ENCODE measurements at regions not wholly inside any gene's neighbourhood (a gene's known extent, or its start where the extent isn't known, plus 50 kb on each side); places are given as distances from the start of the nearest gene placed in this dataset.

DNA sequence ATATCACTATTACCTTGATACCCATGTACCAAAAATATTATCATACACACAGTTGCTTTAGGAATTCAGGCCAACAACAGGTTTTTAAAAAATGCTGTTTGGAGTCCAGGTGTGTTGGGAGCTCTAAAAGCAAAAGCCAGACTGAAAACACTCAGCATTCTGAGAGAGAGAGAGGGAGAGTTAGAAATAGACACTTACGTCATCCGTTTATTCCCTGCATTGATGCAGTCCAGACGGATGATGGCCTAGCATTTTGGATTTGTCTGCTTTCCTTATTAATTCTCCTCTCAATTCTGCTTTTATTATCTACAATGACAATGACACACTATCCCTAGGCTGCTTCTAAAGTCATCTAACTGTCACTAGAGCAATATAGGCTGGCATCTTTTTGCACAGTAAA, 358.3 kb upstream of the BOD1L1 start:
- no peaks in the 10 kb centered on the region for H4K20me1 ChIP-seq (ENCODE audit: control insufficient read depth, extremely low read depth, insufficient read depth, low read length)
- H3K4me2 ChIP-seq (ENCODE audit: control insufficient read depth, extremely low read depth, insufficient read depth, low read depth, low read length): no peak overlapping the region
- no peak overlapping the region for H2AFZ ChIP-seq (ENCODE audit: control insufficient read depth, low read length)
- no peaks in the 10 kb centered on the region for H3K36me3 ChIP-seq (ENCODE audit: control insufficient read depth in 2 of 2, extremely low read depth in 1 of 2, insufficient read depth in 2 of 2, low read length in 2 of 2)
- peaks cover 35% of the 10 kb centered on the region for H3K27me3 ChIP-seq (ENCODE audit: control insufficient read depth, extremely low read depth, insufficient read depth, low read length)
- H3K27ac ChIP-seq (ENCODE audit: control insufficient read depth, insufficient read depth, low read length): no peak overlapping the region
- FAIRE-seq: no peak
- TF ChIP-seq EZH2 (IDR thresholded peaks at IDR 0.05; ENCODE audit: low read length): no peak
- TF ChIP-seq, protein P1, sequence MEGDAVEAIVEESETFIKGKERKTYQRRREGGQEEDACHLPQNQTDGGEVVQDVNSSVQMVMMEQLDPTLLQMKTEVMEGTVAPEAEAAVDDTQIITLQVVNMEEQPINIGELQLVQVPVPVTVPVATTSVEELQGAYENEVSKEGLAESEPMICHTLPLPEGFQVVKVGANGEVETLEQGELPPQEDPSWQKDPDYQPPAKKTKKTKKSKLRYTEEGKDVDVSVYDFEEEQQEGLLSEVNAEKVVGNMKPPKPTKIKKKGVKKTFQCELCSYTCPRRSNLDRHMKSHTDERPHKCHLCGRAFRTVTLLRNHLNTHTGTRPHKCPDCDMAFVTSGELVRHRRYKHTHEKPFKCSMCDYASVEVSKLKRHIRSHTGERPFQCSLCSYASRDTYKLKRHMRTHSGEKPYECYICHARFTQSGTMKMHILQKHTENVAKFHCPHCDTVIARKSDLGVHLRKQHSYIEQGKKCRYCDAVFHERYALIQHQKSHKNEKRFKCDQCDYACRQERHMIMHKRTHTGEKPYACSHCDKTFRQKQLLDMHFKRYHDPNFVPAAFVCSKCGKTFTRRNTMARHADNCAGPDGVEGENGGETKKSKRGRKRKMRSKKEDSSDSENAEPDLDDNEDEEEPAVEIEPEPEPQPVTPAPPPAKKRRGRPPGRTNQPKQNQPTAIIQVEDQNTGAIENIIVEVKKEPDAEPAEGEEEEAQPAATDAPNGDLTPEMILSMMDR (optimal IDR thresholded peaks at IDR 0.05 in 1 of 3, IDR thresholded peaks at IDR 0.05 in 1 of 3, conservative IDR thresholded peaks at IDR 0.05 in 1 of 3; ENCODE audit: extremely low read depth in 1 of 3, insufficient read depth in 2 of 3, low read length in 3 of 3): no peak
- no peaks in the 10 kb centered on the region for H3K79me2 ChIP-seq (ENCODE audit: control insufficient read depth, insufficient read depth, low read length)
- no peak overlapping the region for H3K4me3 ChIP-seq (ENCODE audit: control insufficient read depth in 2 of 3, extremely low read depth in 1 of 3, insufficient read depth in 2 of 3, low read depth in 1 of 3, low read length in 3 of 3)
- H3K9me3 ChIP-seq (ENCODE audit: control insufficient read depth, low read depth, low read length): no peaks in the 10 kb centered on the region
- no peak for DNase-seq (ENCODE audit: low read depth, low spot score)
- H3K9me1 ChIP-seq (ENCODE audit: control insufficient read depth, extremely low read depth, insufficient read depth, low read length): no peaks in the 10 kb centered on the region
- dilution Hi-C loops (cut with MboI; ENCODE audit: extremely low pct_ligation_motif_present, low sequenced_read_pairs): no loop called here
- no peak overlapping the region for H3K9ac ChIP-seq (ENCODE audit: control insufficient read depth, extremely low read depth, insufficient read depth, low read length)
- H3K4me1 ChIP-seq (ENCODE audit: control insufficient read depth, extremely low read depth, insufficient read depth, low read length): peaks cover 23% of the 10 kb centered on the region

DNA sequence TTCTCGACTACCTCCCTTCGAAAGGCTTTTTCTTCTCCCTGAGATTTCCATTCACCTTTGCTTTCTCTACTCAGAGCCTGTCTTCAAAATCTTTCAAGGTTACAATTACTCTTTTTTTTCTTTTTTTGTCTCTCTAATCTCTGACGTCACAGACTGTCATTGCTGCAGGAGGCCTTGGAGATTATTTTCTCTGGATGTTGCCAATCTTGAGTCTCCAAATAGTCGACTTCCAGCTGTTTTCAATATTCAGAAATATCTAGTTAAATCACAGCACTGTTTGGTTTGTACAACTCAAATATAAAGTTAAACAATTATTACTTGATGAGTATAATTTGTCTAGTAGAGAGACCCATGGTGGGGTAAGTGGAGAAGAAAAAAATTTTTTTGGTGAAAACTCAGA, 359.0 kb upstream of the BOD1L1 start:
- no peak for FAIRE-seq
- no peak for DNase-seq (ENCODE audit: low read depth, low spot score)
- no peaks in the 10 kb centered on the region for H3K9me1 ChIP-seq (ENCODE audit: control insufficient read depth, extremely low read depth, insufficient read depth, low read length)
- H3K27ac ChIP-seq (ENCODE audit: control insufficient read depth, insufficient read depth, low read length): no peak overlapping the region
- no peak for TF ChIP-seq EZH2 (IDR thresholded peaks at IDR 0.05; ENCODE audit: low read length)
- TF ChIP-seq, protein P1 (optimal IDR thresholded peaks at IDR 0.05 in 1 of 3, IDR thresholded peaks at IDR 0.05 in 1 of 3, conservative IDR thresholded peaks at IDR 0.05 in 1 of 3; ENCODE audit: extremely low read depth in 1 of 3, insufficient read depth in 2 of 3, low read length in 3 of 3): no peak
- no peak overlapping the region for H3K9ac ChIP-seq (ENCODE audit: control insufficient read depth, extremely low read depth, insufficient read depth, low read length)
- H3K4me3 ChIP-seq (ENCODE audit: control insufficient read depth in 2 of 3, extremely low read depth in 1 of 3, insufficient read depth in 2 of 3, low read depth in 1 of 3, low read length in 3 of 3): no peak overlapping the region
- H2AFZ ChIP-seq (ENCODE audit: control insufficient read depth, low read length): no peak overlapping the region
- peaks cover 30% of the 10 kb centered on the region for H3K27me3 ChIP-seq (ENCODE audit: control insufficient read depth, extremely low read depth, insufficient read depth, low read length)
- no peaks in the 10 kb centered on the region for H4K20me1 ChIP-seq (ENCODE audit: control insufficient read depth, extremely low read depth, insufficient read depth, low read length)
- no peaks in the 10 kb centered on the region for H3K79me2 ChIP-seq (ENCODE audit: control insufficient read depth, insufficient read depth, low read length)
- dilution Hi-C loops (cut with MboI; ENCODE audit: extremely low pct_ligation_motif_present, low sequenced_read_pairs): no loop called here
- H3K9me3 ChIP-seq (ENCODE audit: control insufficient read depth, low read depth, low read length): no peaks in the 10 kb centered on the region
- no peak overlapping the region for H3K4me2 ChIP-seq (ENCODE audit: control insufficient read depth, extremely low read depth, insufficient read depth, low read depth, low read length)
- H3K4me1 ChIP-seq (ENCODE audit: control insufficient read depth, extremely low read depth, insufficient read depth, low read length): peaks cover 23% of the 10 kb centered on the region
- H3K36me3 ChIP-seq (ENCODE audit: control insufficient read depth in 2 of 2, extremely low read depth in 1 of 2, insufficient read depth in 2 of 2, low read length in 2 of 2): no peaks in the 10 kb centered on the region
